Suppressor macrophage treated with lipopolysaccharide for 4 hours (primary cell): ENCODE measurements at regions not wholly inside any gene's neighbourhood (a gene's known extent, or its start where the extent isn't known, plus 50 kb on each side); places are given as distances from the start of the nearest gene placed in this dataset.

Experiments used
- DNase-seq: peaks from one replicate; pipeline ENCODE4 v3.0.0-alpha.2; 2020

DNA sequence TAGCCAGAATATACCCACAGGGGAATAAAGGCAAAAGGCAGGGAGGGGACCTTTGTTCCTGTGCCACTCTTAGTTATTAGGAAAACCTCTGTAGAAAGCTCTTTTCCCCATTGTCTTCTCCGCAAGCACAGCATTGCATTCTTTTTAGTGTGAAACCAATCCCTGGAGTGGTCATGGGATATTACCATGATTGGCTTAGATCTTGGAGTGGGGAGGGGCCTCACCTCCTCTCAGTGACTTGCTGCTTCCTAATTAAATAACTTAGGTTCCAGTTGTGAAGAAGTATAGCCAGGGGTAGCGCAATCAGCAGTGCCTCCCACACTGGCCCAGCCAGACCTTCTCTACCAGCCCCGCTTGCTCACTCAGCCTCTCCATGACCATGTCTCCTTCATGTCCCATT, 49.9 kb upstream of the AFF3 start:
- DNase-seq: no peak
